HuH-7 (cell line): ENCODE measurements at regions not wholly inside any gene's neighbourhood (a gene's known extent, or its start where the extent isn't known, plus 50 kb on each side); places are given as distances from the start of the nearest gene placed in this dataset.

ENCODE experiments used
- DNase-seq: peaks from one replicate; pipeline ENCODE4 v3.0.0; 2011; ENCODE audit warnings: low spot score

DNA sequence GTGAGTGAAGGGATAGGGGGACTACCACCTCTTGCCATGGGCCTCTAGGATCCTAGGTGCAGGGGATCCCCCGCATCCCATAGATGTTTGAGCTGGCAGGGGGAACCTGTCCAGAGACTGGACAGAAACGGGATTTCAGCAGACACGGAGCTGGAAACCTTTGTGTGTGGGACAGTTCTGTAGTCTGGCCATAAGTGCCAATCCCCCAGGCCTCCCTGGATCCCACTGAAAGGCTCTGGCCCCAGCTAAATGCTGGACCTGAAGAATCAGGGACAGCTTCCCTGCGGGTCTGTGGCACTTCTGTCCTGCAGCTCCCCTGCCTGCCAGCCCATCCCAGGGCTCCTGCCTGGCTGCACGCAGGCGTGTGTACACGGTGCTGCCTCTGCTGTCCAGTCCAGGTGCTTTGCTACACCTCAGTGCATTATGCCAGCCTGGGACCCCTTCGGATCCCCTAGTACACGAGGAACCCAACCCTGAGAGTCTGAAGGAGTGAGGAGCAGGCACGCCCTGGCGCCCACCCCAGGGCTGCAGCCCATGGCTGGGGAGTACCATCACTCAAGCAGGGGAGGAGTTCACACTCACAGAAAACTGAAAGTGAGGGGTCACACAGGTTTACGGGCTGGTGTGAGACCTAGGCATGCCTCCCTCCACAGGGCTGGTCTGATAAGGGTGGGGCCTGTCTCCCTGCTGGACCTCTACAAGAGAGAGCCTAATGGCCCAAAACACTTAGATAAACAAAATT, 703.0 kb downstream of the ARAP2 start:
- no peak for DNase-seq

DNA sequence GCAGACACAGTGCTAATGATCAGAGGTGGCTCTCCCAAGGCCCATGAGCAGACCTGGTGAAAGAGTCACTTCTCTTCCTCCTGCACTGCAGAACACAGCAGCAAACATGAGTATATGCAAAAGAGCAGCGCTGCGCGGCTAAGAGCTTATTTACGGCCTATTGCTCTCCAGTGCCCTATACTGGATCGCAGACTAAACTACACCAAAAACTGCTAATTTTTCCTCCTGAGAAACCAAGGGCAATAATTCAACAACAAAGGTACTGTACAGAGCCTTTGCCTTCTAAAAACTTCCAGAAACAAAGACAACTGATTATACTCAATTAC, 702.5 kb downstream of the ARAP2 start:
- no peak for DNase-seq

DNA sequence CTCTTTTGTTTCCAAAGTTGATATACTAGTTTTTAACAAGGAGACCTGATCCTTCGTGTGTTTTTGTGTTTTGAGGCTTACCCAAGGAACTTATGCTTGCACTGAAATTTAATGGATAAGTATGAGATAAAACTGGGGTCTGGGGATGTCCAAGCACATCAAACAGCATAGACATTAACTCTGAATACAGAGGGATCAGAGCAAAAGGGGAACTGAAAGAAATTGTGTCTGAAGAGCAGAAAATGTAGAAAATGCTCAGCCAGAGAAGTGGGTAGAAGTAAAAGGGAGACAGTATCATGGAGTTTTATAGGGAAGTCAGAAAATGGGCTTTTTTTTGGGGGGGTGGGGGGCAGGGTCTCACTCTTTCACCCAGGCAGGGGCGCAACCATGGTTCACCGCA, 695.4 kb downstream of the ARAP2 start:
- DNase-seq: no peak

- no peak for DNase-seq
Observed at GRCh38 chr4:35556387-35556786, 687.9 kb downstream of the ARAP2 start.

- no peak for DNase-seq
Observed at GRCh38 chr4:35559559-35560365, 684.6 kb downstream of the ARAP2 start.

DNA sequence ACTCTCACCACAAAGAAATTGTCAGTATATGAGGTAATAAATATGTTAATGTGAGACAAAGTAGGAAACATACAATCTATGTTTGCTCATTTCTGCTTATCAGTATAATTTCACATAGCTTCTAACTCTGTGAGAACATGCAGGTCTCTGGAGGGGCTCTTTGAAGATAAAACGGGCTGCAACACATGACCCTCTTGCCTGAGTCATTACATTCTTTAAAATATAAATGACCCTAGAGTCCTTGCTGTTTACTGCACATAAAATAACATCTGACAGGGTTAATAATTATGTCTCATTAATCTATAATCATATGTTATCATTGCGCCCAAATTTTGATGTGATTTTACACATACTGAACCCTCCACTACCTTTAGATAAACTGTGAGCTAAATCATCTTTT, 681.5 kb downstream of the ARAP2 start:
- DNase-seq: no peak

DNA sequence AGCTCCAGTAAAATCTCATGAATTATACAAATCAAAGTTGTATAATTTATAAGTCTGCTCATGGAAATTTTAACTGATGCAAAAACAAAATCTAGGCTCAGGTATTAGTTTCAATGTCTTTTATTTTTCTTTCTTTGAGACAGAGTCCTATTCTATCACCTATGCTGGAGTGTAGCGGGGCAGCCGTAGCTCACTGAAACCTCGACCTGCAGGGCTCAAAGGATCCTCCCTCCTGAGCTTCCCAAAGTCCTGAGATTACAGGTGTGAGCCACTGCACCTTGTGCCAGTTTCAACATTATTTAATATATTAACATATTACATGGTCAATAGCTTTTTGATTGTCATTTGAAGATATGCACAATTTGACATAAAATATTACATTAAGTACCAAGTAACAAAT, 678.7 kb downstream of the ARAP2 start:
- no peak for DNase-seq

GRCh38 chr4:35591035-35591434, 653.3 kb downstream of the ARAP2 start:
- no peak for DNase-seq

DNA sequence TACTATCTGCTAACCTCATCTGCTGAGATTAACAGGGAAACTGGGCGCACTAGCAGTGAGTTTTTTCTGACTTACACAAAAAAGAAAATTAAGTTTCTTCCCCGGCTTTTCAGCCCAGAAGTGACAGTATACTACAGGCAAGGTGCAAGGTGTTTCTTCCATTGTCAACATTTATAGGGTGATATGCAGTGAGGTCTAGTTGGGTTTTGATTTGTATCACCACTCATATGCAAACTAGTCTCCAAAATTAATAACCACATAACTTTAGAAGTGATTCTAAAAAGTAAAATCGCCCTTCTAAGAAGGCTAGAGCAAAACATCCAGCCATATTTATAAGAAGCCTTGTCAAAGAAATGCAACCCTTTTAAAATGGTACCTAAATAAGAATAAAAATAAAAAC, 640.1 kb downstream of the ARAP2 start:
- DNase-seq: no peak

GRCh38 chr4:35604724-35605123, 639.6 kb downstream of the ARAP2 start:
- DNase-seq: no peak

DNA sequence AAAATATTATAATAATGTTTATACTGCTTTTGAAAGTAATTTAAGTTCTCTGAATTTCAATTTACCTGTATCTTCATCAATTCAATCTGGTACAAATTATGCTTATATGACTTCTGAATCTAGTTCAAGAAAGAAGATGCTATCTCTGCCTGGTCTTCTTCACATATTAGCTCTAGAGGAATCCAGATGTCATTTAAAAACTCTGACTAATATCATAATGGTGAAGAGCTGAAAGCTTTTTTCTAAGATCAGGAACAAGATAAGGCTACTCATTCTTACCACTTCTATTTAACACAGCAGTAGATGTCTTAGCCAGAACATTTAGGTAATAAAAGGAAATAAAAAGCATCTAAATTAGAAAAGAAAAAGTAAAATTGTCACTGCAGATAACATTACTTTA, 636.1 kb downstream of the ARAP2 start:
- no peak for DNase-seq

GRCh38 chr4:35614120-35614519, 630.2 kb downstream of the ARAP2 start:
- DNase-seq: no peak

GRCh38 chr4:35639929-35640328, 604.4 kb downstream of the ARAP2 start:
- no peak for DNase-seq

GRCh38 chr4:35643661-35644060, 600.7 kb downstream of the ARAP2 start:
- DNase-seq: no peak

- no peak for DNase-seq
Observed at GRCh38 chr4:35644591-35644990, 599.7 kb downstream of the ARAP2 start.

- DNase-seq: no peak
Observed at GRCh38 chr4:35649011-35649410, 595.3 kb downstream of the ARAP2 start.

DNA sequence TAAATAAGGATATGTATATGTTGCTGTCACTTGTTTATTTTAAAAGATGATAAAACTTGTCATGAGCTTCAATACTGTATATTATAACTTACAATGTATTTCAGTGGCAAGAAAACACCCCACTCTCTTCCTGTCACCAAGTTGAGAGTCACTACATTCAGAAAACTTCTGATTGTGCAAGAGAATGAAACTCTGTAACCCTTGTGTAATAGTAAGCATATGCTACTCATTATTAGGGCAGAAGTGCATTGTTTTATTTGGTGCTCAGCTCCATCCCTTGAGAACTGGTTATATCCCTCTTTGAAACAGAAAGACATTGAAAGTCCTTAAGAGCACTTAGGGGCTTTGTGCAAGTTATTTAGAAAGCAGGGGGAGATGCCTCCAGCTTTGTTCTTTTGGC, 594.5 kb downstream of the ARAP2 start:
- DNase-seq: no peak

- DNase-seq: no peak
Observed at GRCh38 chr4:35652197-35652596, 592.1 kb downstream of the ARAP2 start.

GRCh38 chr4:35653451-35653850, 590.9 kb downstream of the ARAP2 start:
- DNase-seq: no peak

- no peak for DNase-seq
Observed at GRCh38 chr4:35673137-35673536, 571.2 kb downstream of the ARAP2 start.

DNA sequence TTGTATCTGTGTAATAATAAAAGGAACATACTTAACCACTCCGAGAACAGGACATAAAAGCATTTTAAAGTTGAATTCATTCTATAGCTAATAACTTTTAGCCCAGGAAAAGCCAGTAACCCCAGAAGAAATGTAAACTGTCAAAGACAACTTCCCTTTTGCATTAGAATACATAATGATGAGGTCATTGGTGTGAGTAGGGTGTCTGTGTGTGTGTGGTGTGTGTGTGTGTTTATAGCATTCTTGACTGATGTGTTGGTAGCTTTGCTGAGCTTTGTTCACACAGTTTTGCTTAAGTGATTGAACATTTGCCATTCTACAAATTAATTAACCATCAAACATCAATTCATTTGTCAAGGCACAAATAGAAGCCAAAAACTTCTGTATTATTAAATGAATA, 559.6 kb downstream of the ARAP2 start:
- no peak for DNase-seq

DNA sequence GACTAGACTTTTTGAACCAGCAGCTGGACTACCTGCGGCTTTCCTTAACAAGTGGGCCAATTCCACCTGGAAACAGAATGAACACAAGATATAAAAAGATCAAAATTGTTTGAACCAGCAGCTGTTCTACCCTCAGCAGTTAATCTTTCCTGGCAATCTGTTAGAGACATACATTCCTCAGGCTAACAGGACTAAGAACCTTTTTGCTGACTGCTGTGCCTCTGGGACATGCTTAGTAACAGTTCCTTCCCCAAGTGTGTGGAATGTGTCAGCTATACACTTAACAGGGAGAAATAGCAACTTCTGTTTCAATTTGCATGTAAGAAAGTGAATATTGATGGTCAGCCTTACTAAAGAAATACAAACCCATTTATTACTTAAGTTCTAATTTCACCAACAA, 554.4 kb downstream of the ARAP2 start:
- no peak for DNase-seq

DNA sequence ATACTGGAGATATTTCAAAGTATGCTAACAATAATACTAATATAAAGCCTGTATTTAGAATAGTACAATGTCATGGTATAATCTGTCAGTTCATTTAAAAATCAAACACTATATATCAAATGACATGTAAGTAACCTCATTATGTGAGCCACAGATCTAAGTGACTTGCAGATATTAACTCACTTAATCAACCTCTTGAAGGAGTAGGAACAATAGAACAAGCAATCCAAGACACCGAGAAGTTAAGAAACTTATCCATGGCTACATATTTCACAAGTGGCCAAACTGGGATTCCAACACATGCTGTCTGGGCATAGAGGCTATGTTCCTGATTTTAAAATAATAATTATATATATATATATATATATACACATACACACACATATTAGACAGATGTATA, 554.0 kb downstream of the ARAP2 start:
- no peak for DNase-seq

DNA sequence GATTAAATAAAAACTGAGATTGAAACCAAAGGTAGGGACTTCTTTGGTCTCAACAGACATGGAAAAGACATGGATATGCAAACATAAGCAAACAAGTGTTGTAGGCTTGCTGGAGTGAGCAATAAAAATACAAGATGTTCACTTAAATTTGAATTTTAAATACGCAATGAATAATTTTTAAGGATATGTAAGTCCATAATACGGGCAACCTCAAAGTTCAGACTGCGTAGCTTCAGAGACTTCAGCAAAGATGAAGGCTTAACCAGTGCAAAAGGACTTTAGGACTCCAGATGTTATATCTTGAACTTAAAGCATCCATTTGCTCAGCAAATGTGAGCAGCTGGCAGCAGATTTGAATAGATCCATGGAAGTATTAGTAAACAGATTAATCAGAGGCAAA, 549.3 kb downstream of the ARAP2 start:
- DNase-seq: no peak
